ENCODE measurements at regions not wholly inside any gene's neighbourhood (a gene's known extent, or its start where the extent isn't known, plus 50 kb on each side); places are given as distances from the start of the nearest gene placed in this dataset.

GRCh38 chr4:89625599-89626293, 211.2 kb downstream of the SNCA start:
- TF ChIP-seq POLR2A (IDR thresholded peaks at IDR 0.05; ENCODE audit: low read depth, low read length) (no peak), POLR2AphosphoS5 (IDR thresholded peaks at IDR 0.05; ENCODE audit: low read depth, low read length) (no peak), TAF1 (IDR thresholded peaks at IDR 0.05; ENCODE audit: low read depth, low read length) (no peak), SPI1 (IDR thresholded peaks at IDR 0.05; ENCODE audit: low read depth, low read length) (no peak)

Measured in GM12891 (cell line).